ENCODE measurements at regions not wholly inside any gene's neighbourhood (a gene's known extent, or its start where the extent isn't known, plus 50 kb on each side); places are given as distances from the start of the nearest gene placed in this dataset.
"Not testable (repeated sequence)": the region's sequence is repeated elsewhere in the genome, so short reads cannot be mapped to it uniquely, and the experiment has no call there.

- not testable (repeated sequence) for DNase-seq
Measured at GRCh38 chr21:28032652-28033051, 960.0 kb downstream of the LTN1 start.

- DNase-seq: not testable (repeated sequence)
Measured at GRCh38 chr21:28031066-28031465, 961.6 kb downstream of the LTN1 start.

- no peak for DNase-seq
Measured at GRCh38 chr21:28025111-28025510, 967.6 kb downstream of the LTN1 start.

GRCh38 chr21:28018741-28019669, 973.7 kb downstream of the LTN1 start:
- no peak for DNase-seq

GRCh38 chr21:28018213-28018612, 974.5 kb downstream of the LTN1 start:
- no peak for DNase-seq

GRCh38 chr21:28016571-28016970, 976.1 kb downstream of the LTN1 start:
- DNase-seq: no peak

- DNase-seq: not testable (repeated sequence)
Measured at GRCh38 chr21:28013123-28013522, 979.6 kb downstream of the LTN1 start.

- not testable (repeated sequence) for DNase-seq
Measured at GRCh38 chr21:28011970-28012369, 980.7 kb downstream of the LTN1 start.

- not testable (repeated sequence) for DNase-seq
Measured at GRCh38 chr21:28008245-28008644, 984.4 kb downstream of the LTN1 start.

- DNase-seq: not testable (repeated sequence)
Measured at GRCh38 chr21:28003627-28004026, 989.0 kb downstream of the LTN1 start.

- not testable (repeated sequence) for DNase-seq
Measured at GRCh38 chr21:27996906-27997305, 995.8 kb downstream of the LTN1 start.

- DNase-seq: not testable (repeated sequence)
Measured at GRCh38 chr21:27984663-27985325, 1007.9 kb downstream of the LTN1 start.

GRCh38 chr21:27979446-27979845, 1012.6 kb upstream of the ADAMTS5 start:
- DNase-seq: not testable (repeated sequence)

GRCh38 chr21:27975514-27975913, 1008.6 kb upstream of the ADAMTS5 start:
- DNase-seq: no peak

GRCh38 chr21:27974152-27974551, 1007.3 kb upstream of the ADAMTS5 start:
- not testable (repeated sequence) for DNase-seq

- DNase-seq: not testable (repeated sequence)
Measured at GRCh38 chr21:27968240-27968639, 1001.4 kb upstream of the ADAMTS5 start.

- DNase-seq: no peak
Measured at GRCh38 chr21:27954543-27955165, 987.8 kb upstream of the ADAMTS5 start.

GRCh38 chr21:27953340-27954045, 986.6 kb upstream of the ADAMTS5 start:
- no peak for DNase-seq

- DNase-seq: not testable (repeated sequence)
Measured at GRCh38 chr21:27949093-27949492, 982.2 kb upstream of the ADAMTS5 start.

- DNase-seq: not testable (repeated sequence)
Measured at GRCh38 chr21:27930108-27930767, 963.4 kb upstream of the ADAMTS5 start.

GRCh38 chr21:27929179-27929578, 962.3 kb upstream of the ADAMTS5 start:
- not testable (repeated sequence) for DNase-seq

GRCh38 chr21:27928534-27929115, 961.7 kb upstream of the ADAMTS5 start:
- DNase-seq: not testable (repeated sequence)
